OCI-LY7 (cell line): ENCODE measurements at regions not wholly inside any gene's neighbourhood (a gene's known extent, or its start where the extent isn't known, plus 50 kb on each side); places are given as distances from the start of the nearest gene placed in this dataset.

ENCODE experiments used
- BruUV-seq: library from RNA; stranded (reverse); fragments of 400-500 nt; replicated peaks from 2 replicates; lab custom pipeline; 2021; lab: Mats Ljungman, UMichigan
- CTCF ChIA-PET: fragments of 300-600 bp; sonication (Branson Sonifier 250); formaldehyde crosslinking; loops from one replicate; lab custom pipeline; 2022; ENCODE audit warnings: antibody characterized with exemption; ENCODE audit not compliant: unreplicated experiment; lab: Charles Lee
- POLR2A ChIA-PET: fragments of 300-600 bp; sonication (Branson Sonifier 250); formaldehyde crosslinking; loops from one replicate; lab custom pipeline; 2022; ENCODE audit warnings: antibody characterized with exemption; lab: Charles Lee
- DNase-seq: peaks from one replicate; pipeline ENCODE4 v3.0.0-alpha.2; 2015; ENCODE audit warnings: low spot score
- H2AFZ ChIP-seq: fragments of 200-600 bp; sonication (generic), shearing (Covaris generic); 2 replicates; pipeline ENCODE4 v1.6.1; 2014; ENCODE audit warnings: mild to moderate bottlenecking, antibody characterized with exemption, low read length, moderate library complexity
- H3K27ac ChIP-seq: fragments of 200-600 bp; sonication (generic); 2 replicates; pipeline ENCODE4 v1.5.1; 2014; ENCODE audit warnings: mixed run types, low read depth, mild to moderate bottlenecking, moderate library complexity, low read length, inconsistent platforms; ENCODE audit not compliant: poor library complexity, severe bottlenecking
- H3K36me3 ChIP-seq: fragments of 200-600 bp; sonication (generic); 2 replicates; pipeline ENCODE4 v1.6.1; 2014; ENCODE audit warnings: mild to moderate bottlenecking, antibody characterized with exemption, low read length, moderate library complexity, mixed read lengths; ENCODE audit not compliant: insufficient read depth
- H3K4me1 ChIP-seq: fragments of 200-600 bp; sonication (generic); 2 replicates; pipeline ENCODE4 v1.5.1; 2014; ENCODE audit warnings: mild to moderate bottlenecking, low read length; ENCODE audit not compliant: insufficient read depth, poor library complexity, severe bottlenecking
- H3K4me2 ChIP-seq: fragments of 200-600 bp; sonication (generic); 2 replicates; pipeline ENCODE4 v1.6.1; 2014; ENCODE audit warnings: mild to moderate bottlenecking, low read length
- H3K4me3 ChIP-seq: fragments of 200-600 bp; sonication (generic); 2 replicates; pipeline ENCODE4 v1.5.1; 2014; ENCODE audit warnings: mild to moderate bottlenecking, low read depth, low read length; ENCODE audit not compliant: poor library complexity, severe bottlenecking
- H3K79me2 ChIP-seq: fragments of 200-600 bp; sonication (generic); 2 replicates; pipeline ENCODE4 v1.6.1; 2016; ENCODE audit warnings: low read depth, mild to moderate bottlenecking, low read length, moderate library complexity, mixed read lengths; ENCODE audit not compliant: insufficient read depth
- H3K9me2 ChIP-seq: fragments of 200-600 bp; sonication (generic); 2 replicates; pipeline ENCODE4 v1.6.1; 2016; ENCODE audit warnings: mild to moderate bottlenecking, low read length, mixed read lengths; ENCODE audit not compliant: insufficient read depth
- H3K9me3 ChIP-seq: fragments of 200-600 bp; sonication (generic); 2 replicates; pipeline ENCODE4 v1.6.1; 2014; ENCODE audit warnings: mild to moderate bottlenecking, mixed run types, low read length, mixed read lengths
- H4K20me1 ChIP-seq: fragments of 200-600 bp; sonication (generic); 2 replicates; pipeline ENCODE4 v1.6.1; 2014; ENCODE audit warnings: mild to moderate bottlenecking, antibody characterized with exemption, low read length, moderate library complexity, mixed read lengths; ENCODE audit not compliant: insufficient read depth
- EZH2phosphoT487 ChIP-seq: fragments of 200-600 bp; sonication (generic); IDR thresholded peaks from 2 replicates; pipeline ENCODE4 v1.6.1; 2018; ENCODE audit warnings: low read depth, borderline replicate concordance, mild to moderate bottlenecking, mixed run types, antibody characterized with exemption, low read length, moderate library complexity, mixed read lengths
- intact Hi-C: fragments of 100-400 bp; cut with micrococcal nuclease; formaldehyde crosslinking; loops from one replicate; pipeline ENCODE4 v1.10.0; 2022; ENCODE audit not compliant: unreplicated experiment
- TF ChIP-seq, protein P1 (sequence below): fragments of 200-600 bp; sonication (generic); conservative IDR thresholded peaks from 2 replicates; pipeline ENCODE4 v1.5.1; 2014; ENCODE audit warnings: mild to moderate bottlenecking, antibody characterized with exemption, low read length, moderate library complexity, mixed read lengths

DNA sequence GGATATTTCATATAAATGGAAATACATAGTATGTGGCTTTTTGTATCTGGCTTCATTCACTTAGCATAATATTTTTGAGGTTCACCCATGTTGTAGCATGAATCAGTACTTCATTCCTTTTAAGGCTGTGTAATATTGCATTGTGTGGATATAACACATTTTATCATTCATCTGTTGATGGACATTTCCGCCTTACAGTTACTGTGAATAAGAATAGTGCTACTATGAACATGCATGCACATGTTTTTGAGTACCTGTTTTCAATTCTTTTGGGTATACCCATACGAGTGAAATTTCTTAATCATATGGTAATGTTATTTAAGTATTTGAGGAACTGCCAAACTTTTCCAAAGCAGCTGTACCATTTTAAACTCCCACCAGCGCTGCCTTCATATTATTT lies 539.6 kb upstream of the DIPK2B start:
- no peaks in the 10 kb centered on the region for H3K79me2 ChIP-seq
- H3K9me2 ChIP-seq: no peaks in the 10 kb centered on the region
- no peak overlapping the region for H2AFZ ChIP-seq
- no peak overlapping the region for H3K4me3 ChIP-seq
- H3K36me3 ChIP-seq: no peaks in the 10 kb centered on the region
- H3K27ac ChIP-seq: no peak overlapping the region
- H3K4me2 ChIP-seq: no peak overlapping the region
- H3K9me3 ChIP-seq: no peaks in the 10 kb centered on the region
- ChIA-PET CTCF (no interaction called here), POLR2A (no interaction called here)
- intact Hi-C loops: no loop called here
- no TSS peak for BruUV-seq
- TF ChIP-seq EZH2phosphoT487: no peak
- TF ChIP-seq, protein P1, sequence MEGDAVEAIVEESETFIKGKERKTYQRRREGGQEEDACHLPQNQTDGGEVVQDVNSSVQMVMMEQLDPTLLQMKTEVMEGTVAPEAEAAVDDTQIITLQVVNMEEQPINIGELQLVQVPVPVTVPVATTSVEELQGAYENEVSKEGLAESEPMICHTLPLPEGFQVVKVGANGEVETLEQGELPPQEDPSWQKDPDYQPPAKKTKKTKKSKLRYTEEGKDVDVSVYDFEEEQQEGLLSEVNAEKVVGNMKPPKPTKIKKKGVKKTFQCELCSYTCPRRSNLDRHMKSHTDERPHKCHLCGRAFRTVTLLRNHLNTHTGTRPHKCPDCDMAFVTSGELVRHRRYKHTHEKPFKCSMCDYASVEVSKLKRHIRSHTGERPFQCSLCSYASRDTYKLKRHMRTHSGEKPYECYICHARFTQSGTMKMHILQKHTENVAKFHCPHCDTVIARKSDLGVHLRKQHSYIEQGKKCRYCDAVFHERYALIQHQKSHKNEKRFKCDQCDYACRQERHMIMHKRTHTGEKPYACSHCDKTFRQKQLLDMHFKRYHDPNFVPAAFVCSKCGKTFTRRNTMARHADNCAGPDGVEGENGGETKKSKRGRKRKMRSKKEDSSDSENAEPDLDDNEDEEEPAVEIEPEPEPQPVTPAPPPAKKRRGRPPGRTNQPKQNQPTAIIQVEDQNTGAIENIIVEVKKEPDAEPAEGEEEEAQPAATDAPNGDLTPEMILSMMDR: no peak
- no peaks in the 10 kb centered on the region for H3K4me1 ChIP-seq
- H4K20me1 ChIP-seq: no peaks in the 10 kb centered on the region
- DNase-seq: no peak

DNA sequence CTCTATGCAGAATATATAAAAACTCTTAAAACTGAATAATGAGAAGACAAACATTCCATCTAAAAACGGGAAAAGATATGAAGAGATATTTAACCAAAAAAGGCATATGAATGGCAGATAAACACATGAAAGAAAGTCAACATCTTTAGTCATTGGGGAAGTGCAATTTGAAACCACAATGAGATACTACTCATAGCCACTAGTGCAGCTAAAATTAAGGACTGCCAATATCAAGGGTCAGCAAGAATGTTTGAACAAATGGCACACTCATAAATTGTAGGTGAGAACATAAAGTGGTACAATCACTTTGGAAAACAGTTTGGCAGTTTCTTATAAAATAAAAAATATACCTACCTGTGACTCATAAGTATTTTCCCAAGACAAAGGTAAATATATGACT lies 534.9 kb upstream of the DIPK2B start:
- Histone ChIP-seq H3K4me1 (no peaks in the 10 kb centered on the region), H3K9me3 (no peaks in the 10 kb centered on the region), H3K79me2 (no peaks in the 10 kb centered on the region), H3K27ac (no peak overlapping the region), H3K9me2 (no peaks in the 10 kb centered on the region), H4K20me1 (no peaks in the 10 kb centered on the region), H3K36me3 (no peaks in the 10 kb centered on the region), H3K4me2 (no peak overlapping the region), H2AFZ (no peak overlapping the region), H3K4me3 (no peak overlapping the region)
- no TSS peak for BruUV-seq
- ChIA-PET POLR2A (no interaction called here), CTCF (no interaction called here)
- DNase-seq: no peak
- intact Hi-C loops: no loop called here
- TF ChIP-seq, protein P1: no peak
- no peak for TF ChIP-seq EZH2phosphoT487

DNA sequence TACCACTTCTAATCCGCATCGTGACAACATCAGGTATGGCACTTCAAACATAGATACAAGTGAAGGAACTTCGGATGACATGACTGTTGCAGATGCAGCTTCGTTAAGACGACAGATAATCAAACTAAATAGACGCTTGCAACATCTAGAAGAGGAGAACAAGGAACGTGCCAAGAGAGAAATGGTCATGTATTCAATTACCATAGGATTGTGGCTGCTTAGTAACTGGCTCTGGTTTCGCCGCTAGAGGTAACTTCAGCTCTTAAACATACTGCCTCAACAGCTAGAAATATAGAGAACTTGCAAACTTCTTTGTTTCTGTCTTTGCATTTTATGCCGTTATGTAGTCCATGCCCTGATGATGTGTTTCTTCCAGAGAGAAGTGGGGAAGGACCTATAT lies 530.8 kb upstream of the DIPK2B start:
- ChIA-PET POLR2A (no interaction called here), CTCF (no interaction called here)
- no peak overlapping the region for H3K27ac ChIP-seq
- no peak for DNase-seq
- no peaks in the 10 kb centered on the region for H3K79me2 ChIP-seq
- no peak overlapping the region for H3K4me2 ChIP-seq
- no TSS peak for BruUV-seq
- no peaks in the 10 kb centered on the region for H3K36me3 ChIP-seq
- no peaks in the 10 kb centered on the region for H3K9me3 ChIP-seq
- H4K20me1 ChIP-seq: no peaks in the 10 kb centered on the region
- H3K4me1 ChIP-seq: no peaks in the 10 kb centered on the region
- H2AFZ ChIP-seq: no peak overlapping the region
- H3K4me3 ChIP-seq: no peak overlapping the region
- intact Hi-C loops: no loop called here
- TF ChIP-seq EZH2phosphoT487: no peak
- TF ChIP-seq, protein P1: no peak
- no peaks in the 10 kb centered on the region for H3K9me2 ChIP-seq
